Prostate gland (tissue), 2 donors: ENCODE measurements at regions not wholly inside any gene's neighbourhood (a gene's known extent, or its start where the extent isn't known, plus 50 kb on each side); places are given as distances from the start of the nearest gene placed in this dataset.

Experiments used
- DNase-seq: peaks from one replicate; pipeline ENCODE4 v3.0.0-alpha.2; 2019; ENCODE audit warnings: low spot score
- H3K27ac ChIP-seq, 2 donors: fragments of 200-600 bp; sonication (generic); 2 replicates each; pipeline ENCODE4 v1.5.1; 2017 to 2019
- H3K27me3 ChIP-seq: fragments of 200-600 bp; sonication (generic); replicated peaks from 2 replicates; pipeline ENCODE4 v1.5.1; 2019; ENCODE audit not compliant: insufficient read depth
- H3K36me3 ChIP-seq, 2 donors: fragments of 200-600 bp; sonication (generic); 1 replicate in 1 of 2; 2 replicates in 1 of 2; pipeline versions ENCODE4 v1.5.1 to v1.8.1; 2017 to 2019
- H3K4me1 ChIP-seq: fragments of 200-600 bp; sonication (generic); replicated peaks from 2 replicates; pipeline ENCODE4 v1.5.1; 2019
- H3K4me3 ChIP-seq, 2 donors: fragments of 200-600 bp; sonication (generic); 2 replicates each; pipeline ENCODE4 v1.5.1; 2017 to 2019
- H3K9me3 ChIP-seq: fragments of 200-600 bp; sonication (generic); 2 replicates; pipeline ENCODE4 v1.5.1; 2017
- POLR2A ChIP-seq: fragments of 450-650 bp; IDR thresholded peaks from one replicate; pipeline ENCODE4 v1.6.1; 2016; ENCODE audit warnings: antibody characterized with exemption, mild to moderate bottlenecking
- POLR2AphosphoS5 ChIP-seq: sonication (generic); formaldehyde crosslinking; IDR thresholded peaks from one replicate; pipeline ENCODE4 v1.6.1; 2017; ENCODE audit warnings: antibody characterized with exemption
- WGBS: methylation state at CpG from one replicate; pipeline ENCODE4 v1.1.5; 2018; 5-methylcytosine and 5-hydroxymethylcytosine counted together
- intact Hi-C: fragments of 100-400 bp; cut with DNase I; formaldehyde crosslinking; loops from one replicate; pipeline ENCODE4 v1.14.2; 2022
- TF ChIP-seq, protein P1 (sequence below), 4 experiments: fragments of 200-600 bp in 2 of 4; fragments of 450-650 bp in 2 of 4; sonication (generic) in 2 of 4; IDR thresholded peaks; 1 replicate in 3 of 4; 2 replicates in 1 of 4; pipeline ENCODE4 v1.5.1; 2016 to 2019; ENCODE audit warnings: antibody characterized with exemption in 4 of 4, mild to moderate bottlenecking in 2 of 4, moderate library complexity in 2 of 4

DNA sequence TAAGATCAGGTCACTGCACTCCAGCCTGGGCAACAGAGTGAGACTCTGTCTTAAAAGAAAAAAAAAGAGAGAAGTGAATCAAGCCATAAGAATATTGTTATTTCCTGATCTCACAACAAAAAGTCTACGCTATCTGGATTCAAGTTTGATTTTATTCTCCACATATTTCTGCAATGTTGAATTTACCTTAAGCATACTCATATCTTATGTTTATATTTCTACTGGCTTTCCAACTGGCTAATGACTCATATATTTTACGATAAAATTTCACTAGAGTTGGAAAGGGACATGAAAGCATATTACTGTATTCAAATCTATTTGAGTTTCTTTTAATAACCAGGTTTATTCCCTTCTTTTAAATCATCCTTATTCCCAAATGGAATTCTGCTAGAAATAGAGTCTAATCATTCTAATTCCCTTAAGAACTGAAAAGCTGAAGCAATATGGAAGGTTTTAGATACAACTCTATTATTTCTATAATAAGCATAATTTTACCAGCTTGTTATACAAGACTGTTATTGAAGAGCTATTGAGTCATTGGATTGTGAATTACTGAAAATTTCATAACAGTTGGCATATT is 276.9 kb upstream of the HS3ST5 start:
- intact Hi-C loops = no loop called here
- DNase-seq = no peak

DNA sequence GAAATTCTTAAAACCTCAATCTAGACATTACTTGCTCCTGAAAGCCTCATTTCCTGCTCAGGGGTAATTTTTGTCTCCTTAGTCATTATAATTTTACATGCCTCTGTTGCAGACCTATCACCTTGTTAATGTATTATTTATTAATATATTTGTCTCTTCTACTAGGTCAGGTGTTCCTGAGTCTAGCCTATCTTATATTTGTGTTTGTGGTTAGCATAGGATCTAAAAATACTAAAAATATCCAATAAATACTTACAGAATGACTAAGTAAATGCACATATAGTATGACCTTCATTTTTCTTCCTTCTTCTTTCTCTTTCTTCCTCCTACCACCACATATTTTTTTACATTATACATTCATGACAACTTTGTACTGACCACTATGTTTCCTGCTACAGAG is 268.9 kb upstream of the HS3ST5 start:
- TF ChIP-seq, protein P1, sequence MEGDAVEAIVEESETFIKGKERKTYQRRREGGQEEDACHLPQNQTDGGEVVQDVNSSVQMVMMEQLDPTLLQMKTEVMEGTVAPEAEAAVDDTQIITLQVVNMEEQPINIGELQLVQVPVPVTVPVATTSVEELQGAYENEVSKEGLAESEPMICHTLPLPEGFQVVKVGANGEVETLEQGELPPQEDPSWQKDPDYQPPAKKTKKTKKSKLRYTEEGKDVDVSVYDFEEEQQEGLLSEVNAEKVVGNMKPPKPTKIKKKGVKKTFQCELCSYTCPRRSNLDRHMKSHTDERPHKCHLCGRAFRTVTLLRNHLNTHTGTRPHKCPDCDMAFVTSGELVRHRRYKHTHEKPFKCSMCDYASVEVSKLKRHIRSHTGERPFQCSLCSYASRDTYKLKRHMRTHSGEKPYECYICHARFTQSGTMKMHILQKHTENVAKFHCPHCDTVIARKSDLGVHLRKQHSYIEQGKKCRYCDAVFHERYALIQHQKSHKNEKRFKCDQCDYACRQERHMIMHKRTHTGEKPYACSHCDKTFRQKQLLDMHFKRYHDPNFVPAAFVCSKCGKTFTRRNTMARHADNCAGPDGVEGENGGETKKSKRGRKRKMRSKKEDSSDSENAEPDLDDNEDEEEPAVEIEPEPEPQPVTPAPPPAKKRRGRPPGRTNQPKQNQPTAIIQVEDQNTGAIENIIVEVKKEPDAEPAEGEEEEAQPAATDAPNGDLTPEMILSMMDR (IDR thresholded peaks at IDR 0.05) = no peak
- no peak for TF ChIP-seq POLR2A
- no peak for TF ChIP-seq POLR2AphosphoS5

More for the DNA sequence above, 276.9 kb upstream of the HS3ST5 start:
- no peaks in the 10 kb centered on the region for H3K9me3 ChIP-seq
- H3K4me3 ChIP-seq = no peak overlapping the region
- TF ChIP-seq POLR2AphosphoS5 (no peak), POLR2A (no peak)
- TF ChIP-seq, protein P1 (IDR thresholded peaks at IDR 0.05) = no peak
- 56% methylated on average over 2 of the region's 2 CpGs for WGBS
- H3K36me3 ChIP-seq = no peaks in the 10 kb centered on the region
- H3K27me3 ChIP-seq = no peaks in the 10 kb centered on the region
- no peak overlapping the region for H3K27ac ChIP-seq
- H3K4me1 ChIP-seq = no peaks in the 10 kb centered on the region

DNA sequence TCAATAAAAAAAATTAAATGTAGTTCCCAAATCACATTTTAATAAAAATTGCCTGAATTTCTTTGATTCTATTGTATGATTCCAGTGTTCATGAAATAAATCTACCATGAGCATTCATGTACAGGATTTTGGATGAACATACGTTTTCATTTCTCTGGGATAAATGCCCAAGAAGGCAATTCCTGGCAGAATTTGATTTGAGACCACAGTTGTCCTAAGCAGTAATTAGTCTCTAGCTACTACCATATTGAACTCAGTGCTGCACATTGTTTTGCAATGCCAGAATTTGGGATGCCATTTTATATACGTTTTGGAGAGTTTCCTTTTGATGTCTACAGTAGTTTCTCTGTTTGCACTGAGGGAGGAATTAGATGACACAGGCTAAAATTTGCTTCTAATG is 265.3 kb upstream of the HS3ST5 start:
- H3K27me3 ChIP-seq = no peaks in the 10 kb centered on the region
- TF ChIP-seq, protein P1 (IDR thresholded peaks at IDR 0.05) = no peak
- TF ChIP-seq POLR2A = no peak
- TF ChIP-seq POLR2AphosphoS5 = no peak
- H3K27ac ChIP-seq = no peak overlapping the region
- H3K9me3 ChIP-seq = no peaks in the 10 kb centered on the region
- DNase-seq = no peak
- 54% methylated on average over 2 of the region's 2 CpGs for WGBS
- intact Hi-C loops = no loop called here
- no peaks in the 10 kb centered on the region for H3K36me3 ChIP-seq
- no peak overlapping the region for H3K4me3 ChIP-seq
- no peaks in the 10 kb centered on the region for H3K4me1 ChIP-seq

More for the DNA sequence above, 268.9 kb upstream of the HS3ST5 start:
- H3K9me3 ChIP-seq = no peaks in the 10 kb centered on the region
- H3K4me1 ChIP-seq = no peaks in the 10 kb centered on the region
- intact Hi-C loops = no loop called here
- no peaks in the 10 kb centered on the region for H3K36me3 ChIP-seq
- H3K4me3 ChIP-seq = no peak overlapping the region
- H3K27ac ChIP-seq = no peak overlapping the region
- H3K27me3 ChIP-seq = no peaks in the 10 kb centered on the region
- DNase-seq = no peak

DNA sequence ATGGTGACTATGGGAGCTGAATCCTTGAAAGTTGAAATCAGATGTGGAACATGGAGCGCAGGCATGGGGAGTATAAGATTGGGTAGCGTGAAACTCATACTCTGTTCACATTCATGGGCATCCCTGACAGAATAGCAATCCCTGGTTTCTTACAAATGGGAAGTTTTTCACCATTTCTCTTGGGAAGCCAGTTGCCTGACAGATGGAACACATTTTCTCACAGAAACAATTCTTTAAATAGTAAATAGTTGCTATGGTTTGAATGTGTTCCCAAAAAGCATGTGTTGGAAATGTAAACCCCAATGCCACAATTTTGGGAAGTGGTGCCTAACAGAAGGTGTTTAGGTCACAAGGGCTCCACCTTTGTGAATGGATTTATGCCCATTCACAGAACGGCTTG is 262.8 kb upstream of the HS3ST5 start:
- H3K27me3 ChIP-seq = no peaks in the 10 kb centered on the region

DNA sequence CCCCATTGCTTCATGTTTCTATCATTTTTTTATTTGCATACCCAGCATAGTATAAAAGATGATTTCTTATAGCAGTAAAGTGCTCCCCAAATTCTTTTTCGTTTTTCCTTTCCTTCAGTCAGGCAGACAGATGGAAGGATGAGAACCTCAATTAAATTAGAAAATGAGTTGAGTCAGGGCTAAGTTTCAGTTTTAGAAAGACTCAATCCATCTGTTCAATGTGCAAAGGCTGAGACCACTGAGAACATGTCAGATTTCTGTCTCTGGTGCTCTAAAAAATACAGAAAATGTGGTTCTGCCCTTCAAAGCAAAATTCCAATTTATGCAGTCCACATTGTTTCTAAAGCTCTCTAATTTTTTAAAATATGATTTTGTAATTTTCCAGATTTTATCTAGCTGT is 257.6 kb upstream of the HS3ST5 start:
- no peaks in the 10 kb centered on the region for H3K9me3 ChIP-seq
- 57% methylated on average over 1 of the region's 1 CpG for WGBS
- TF ChIP-seq POLR2AphosphoS5 (no peak), POLR2A (no peak)
- TF ChIP-seq, protein P1 (IDR thresholded peaks at IDR 0.05) = no peak
- H3K4me1 ChIP-seq = no peaks in the 10 kb centered on the region
- no peaks in the 10 kb centered on the region for H3K27me3 ChIP-seq
- no peak overlapping the region for H3K4me3 ChIP-seq
- intact Hi-C loops = no loop called here
- H3K27ac ChIP-seq = no peak overlapping the region
- no peak for DNase-seq
- no peaks in the 10 kb centered on the region for H3K36me3 ChIP-seq

More for the DNA sequence above, 262.8 kb upstream of the HS3ST5 start:
- Histone ChIP-seq H3K9me3 (no peaks in the 10 kb centered on the region), H3K4me1 (no peaks in the 10 kb centered on the region), H3K36me3 (no peaks in the 10 kb centered on the region), H3K27ac (no peak overlapping the region), H3K4me3 (no peak overlapping the region)
- TF ChIP-seq, protein P1 (IDR thresholded peaks at IDR 0.05) = no peak
- TF ChIP-seq POLR2A (no peak), POLR2AphosphoS5 (no peak)
- intact Hi-C loops = no loop called here
- DNase-seq = no peak
- 90% methylated on average over 3 of the region's 3 CpGs for WGBS
